Posterior cingulate gyrus (tissue), 11 donors: ENCODE measurements at regions not wholly inside any gene's neighbourhood (a gene's known extent, or its start where the extent isn't known, plus 50 kb on each side); places are given as distances from the start of the nearest gene placed in this dataset.
"Not testable (repeated sequence)": the region's sequence is repeated elsewhere in the genome, so short reads cannot be mapped to it uniquely, and the experiment has no call there.

Experiments
- DNase-seq, 10 donors: peaks; one replicate each; pipeline versions ENCODE4 v3.0.0 to v3.0.0-alpha.2; 2020 to 2021; ENCODE audit warnings: mixed read lengths in 3 of 10
- intact Hi-C: fragments of 100-400 bp; cut with DNase I; formaldehyde crosslinking; loops from one replicate; pipeline ENCODE4 v1.15.1; 2023

GRCh38 chr10:120108916-120109315, 216.4 kb downstream of the SEC23IP start:
- DNase-seq = no peak
- intact Hi-C loops = no loop called here

DNA sequence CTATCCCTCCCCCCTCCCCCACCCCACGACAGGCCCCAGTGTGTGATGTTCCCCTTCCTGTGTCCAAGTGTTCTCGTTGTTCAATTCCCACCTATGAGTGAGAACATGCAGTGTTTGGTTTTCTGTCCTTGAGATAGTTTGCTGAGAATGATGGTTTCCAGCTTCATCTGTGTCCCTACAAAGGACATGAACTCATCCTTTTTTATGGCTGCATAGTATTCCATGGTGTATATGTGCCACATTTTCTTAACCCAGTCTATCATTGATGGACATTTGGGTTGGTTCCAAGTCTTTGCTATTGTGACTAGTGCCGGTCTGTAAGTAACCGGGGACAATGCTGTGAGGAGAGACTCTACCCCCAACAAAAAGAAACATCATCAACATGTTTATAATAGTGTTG, 217.2 kb downstream of the SEC23IP start:
- DNase-seq, intact Hi-C loops: not testable (repeated sequence)

DNA sequence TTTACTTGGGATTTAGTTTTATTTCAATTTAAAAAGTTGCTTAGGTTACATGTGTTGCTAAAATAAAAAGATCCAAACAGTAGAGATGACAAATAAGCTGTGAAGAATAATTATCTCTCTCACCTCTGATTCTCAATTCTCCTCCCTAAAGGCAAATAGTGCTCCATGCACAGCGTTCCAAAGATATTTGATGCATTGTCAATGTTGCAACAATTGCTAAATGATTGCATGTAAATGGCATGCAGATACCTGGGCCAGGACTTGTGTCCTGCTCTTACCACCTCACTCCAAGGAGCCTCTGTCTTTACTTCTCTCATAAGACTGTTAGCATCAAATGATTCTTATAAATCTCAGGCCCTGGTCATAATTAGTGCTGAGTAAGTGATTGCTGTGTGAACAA, 217.7 kb downstream of the SEC23IP start:
- DNase-seq = no peak
- intact Hi-C loops = no loop called here

DNA sequence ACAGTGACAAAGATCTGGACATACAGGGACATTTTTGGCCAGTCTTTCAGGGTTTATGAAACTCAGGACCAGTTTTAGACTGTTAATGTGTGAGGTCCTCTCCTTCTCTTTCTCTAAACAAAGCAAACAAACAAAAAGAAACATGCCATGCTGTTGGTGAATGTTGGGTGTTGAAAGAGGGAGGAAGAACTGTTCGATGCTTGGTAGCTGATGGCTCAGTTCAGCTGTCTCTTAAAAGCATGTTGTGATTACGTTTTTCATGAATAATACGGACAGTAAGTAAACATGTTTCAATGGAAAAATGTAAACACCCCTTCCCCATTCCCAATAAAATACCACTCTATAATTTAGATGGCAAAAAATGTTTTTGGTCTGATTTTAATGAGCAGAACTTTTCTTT, 219.1 kb downstream of the SEC23IP start:
- intact Hi-C loops = no loop called here
- no peak for DNase-seq

- no peak for DNase-seq
- intact Hi-C loops = no loop called here
These were observed 220.3 kb downstream of the SEC23IP start for GRCh38 chr10:120112809-120113208.

GRCh38 chr10:120115959-120116358, 223.4 kb downstream of the SEC23IP start:
- no peak for DNase-seq

DNA sequence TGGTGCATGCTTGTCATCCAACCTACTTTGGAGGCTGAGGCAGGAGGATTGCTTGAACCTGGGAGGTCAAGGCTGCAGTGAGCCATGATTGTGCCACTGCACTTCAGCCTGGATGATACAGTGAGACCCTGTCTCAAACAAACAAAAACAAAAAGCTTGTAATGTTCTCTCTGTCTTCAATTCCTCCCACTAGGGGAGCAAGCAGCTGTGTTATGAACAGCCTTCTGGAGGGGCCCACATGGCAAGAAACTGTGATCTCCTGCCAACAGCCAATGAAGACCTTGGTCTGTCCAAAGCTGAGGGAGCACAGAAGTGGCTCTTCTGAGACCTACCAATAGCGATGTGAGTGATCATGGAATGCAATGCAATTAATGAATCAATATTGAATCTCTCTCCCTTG, 229.2 kb downstream of the SEC23IP start:
- intact Hi-C loops = no loop called here

More at GRCh38 chr10:120115959-120116358, 223.4 kb downstream of the SEC23IP start:
- intact Hi-C loops = no loop called here

GRCh38 chr10:120131183-120131582, 238.7 kb downstream of the SEC23IP start:
- intact Hi-C loops = no loop called here
- DNase-seq = no peak

More for the DNA sequence above, 229.2 kb downstream of the SEC23IP start:
- no peak for DNase-seq

GRCh38 chr10:120132811-120133210, 240.3 kb downstream of the SEC23IP start:
- no peak for DNase-seq
- intact Hi-C loops = no loop called here

DNA sequence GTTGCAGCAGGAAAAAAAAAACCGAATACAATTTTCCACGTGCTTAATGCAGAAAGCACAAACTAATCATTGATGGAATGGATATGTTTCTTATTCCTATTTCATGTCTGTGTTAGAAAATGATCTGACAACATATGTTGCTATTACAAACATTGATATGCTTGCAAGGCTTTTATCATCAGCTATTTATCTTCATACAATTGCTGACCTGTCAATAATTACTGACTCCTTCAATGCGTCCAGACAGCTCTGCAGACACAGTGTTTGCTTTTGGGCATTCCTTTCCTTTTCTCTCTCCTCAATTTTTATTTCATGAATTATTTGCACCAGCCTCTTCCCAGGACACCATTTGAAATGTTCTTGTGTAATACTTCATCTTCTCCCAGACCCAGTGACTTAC, 246.2 kb downstream of the SEC23IP start:
- intact Hi-C loops = no loop called here
- no peak for DNase-seq

DNA sequence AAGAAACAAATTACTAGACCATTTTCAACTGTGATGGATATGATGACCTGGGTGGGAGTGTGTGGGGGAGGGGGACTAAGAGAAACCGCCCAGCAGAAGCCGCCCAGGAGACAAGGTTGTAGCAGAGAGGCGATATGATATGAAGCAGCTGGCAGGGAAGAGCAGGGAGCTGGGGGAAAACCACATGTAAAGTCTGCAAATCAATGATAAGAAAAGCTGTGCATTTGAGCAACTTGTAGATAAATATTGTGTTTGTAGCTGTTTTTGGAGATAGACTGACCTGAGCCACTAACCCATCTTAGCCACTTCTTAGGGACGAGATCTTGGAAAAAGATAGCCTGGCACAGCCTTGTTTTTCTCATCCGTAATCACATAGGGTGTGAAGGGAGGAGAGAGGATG, 252.6 kb downstream of the SEC23IP start:
- DNase-seq = no peak
- intact Hi-C loops = no loop called here

DNA sequence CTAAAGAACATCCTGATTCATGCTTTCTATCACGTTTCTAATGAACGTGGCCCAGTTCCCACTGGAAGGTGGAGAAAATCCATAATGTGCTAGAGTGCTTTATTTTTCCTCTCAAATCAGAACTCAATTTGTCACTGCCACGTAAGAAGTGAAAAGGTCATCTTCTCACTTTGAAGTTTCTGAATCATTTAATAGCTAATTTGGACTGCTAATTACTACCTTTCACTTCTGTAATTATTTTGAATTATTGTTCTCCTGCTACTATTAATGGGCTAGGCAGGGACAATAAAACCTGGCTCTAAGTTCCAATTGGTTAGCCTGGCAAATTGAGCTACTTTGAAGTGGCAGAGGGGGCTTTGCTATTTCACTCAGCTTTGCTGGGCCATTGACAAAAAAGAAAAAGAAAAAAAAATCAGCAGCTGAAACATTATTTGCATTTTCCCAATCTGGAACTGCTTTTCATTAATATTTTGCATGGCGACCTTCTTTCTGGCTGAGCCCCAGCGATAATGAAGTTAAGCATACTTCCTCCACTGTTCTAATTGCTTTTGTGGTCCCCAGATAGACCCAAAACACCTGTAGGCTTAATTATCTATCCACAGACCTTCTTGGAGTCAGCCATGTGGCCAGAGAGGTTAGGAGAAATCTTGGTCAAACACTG, 264.2 kb downstream of the SEC23IP start:
- intact Hi-C loops = no loop called here
- no peak for DNase-seq

DNA sequence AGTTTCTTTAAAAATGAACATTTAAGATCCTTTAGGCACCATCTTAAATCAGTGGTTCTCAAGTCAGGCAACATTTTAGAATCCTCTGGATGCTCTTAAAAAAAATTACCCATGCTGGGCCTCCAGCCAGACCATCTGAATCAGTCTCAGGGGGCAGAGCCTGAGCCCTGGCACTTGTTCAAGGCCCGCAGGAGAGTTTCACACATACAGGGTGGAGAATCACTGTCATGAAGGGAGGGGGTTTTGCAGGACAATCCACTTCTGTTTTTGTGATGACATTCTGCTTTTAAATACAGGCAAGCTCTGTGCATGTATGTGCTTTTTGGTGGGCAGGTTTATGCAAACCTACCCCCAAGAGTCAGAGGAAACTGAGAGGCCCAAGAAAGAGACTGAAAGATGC, 268.6 kb downstream of the SEC23IP start:
- no peak for DNase-seq
- intact Hi-C loops = no loop called here

DNA sequence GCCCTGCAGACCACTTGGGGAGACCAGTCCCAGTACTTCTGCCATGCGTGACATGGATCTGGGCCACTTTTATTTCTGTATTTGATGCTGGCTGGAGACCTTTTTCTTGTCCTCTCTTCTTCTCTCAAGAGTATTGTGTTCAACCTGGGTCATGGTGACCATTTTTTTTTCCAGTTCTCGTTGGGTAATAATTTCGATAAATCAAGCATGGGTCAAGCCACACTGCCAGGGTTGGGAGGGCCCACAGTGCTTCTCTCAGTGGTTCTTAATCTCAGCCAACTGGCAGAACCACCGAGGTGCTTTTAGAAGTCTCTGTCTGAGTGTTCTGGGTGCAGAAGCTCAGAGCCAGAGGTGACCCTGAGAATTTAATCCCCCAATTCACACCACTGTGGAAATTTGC, 269.9 kb downstream of the SEC23IP start:
- DNase-seq = peak in 1 of 10 donors; percentile 69
- intact Hi-C loops = no loop called here

- no peak for DNase-seq
- intact Hi-C loops = no loop called here
These were observed 279.8 kb downstream of the SEC23IP start for GRCh38 chr10:120172356-120172755.

DNA sequence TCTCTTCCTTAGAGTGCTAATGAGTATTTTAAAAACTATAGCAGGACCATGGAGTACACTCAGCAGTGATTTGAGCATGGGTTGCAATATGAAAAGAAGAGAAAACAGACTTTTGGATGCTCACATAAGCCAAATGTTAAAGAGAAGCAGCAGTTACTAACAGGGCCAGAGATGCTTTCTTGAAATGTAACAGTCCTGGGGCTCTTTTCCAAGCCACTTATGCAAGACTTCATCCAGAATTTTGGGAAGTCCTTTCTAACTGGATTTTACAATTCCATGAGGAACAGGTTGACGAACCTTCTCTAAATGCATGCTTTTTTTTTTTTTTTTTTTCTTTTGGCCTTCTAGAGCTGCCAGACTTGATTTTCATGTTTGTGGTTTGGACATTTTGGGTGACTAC, 282.0 kb downstream of the SEC23IP start:
- DNase-seq = no peak
- intact Hi-C loops = no loop called here

GRCh38 chr10:120177330-120177729, 279.7 kb upstream of the PLPP4 start:
- intact Hi-C loops = no loop called here
- DNase-seq = no peak

- intact Hi-C loops = no loop called here
- DNase-seq = peak in 1 of 10 donors; percentile 48
These were observed 276.9 kb upstream of the PLPP4 start for GRCh38 chr10:120180160-120180559.

- intact Hi-C loops = no loop called here
- DNase-seq = peak in 1 of 10 donors; percentile 61
These were observed 275.9 kb upstream of the PLPP4 start for GRCh38 chr10:120181154-120181553.

DNA sequence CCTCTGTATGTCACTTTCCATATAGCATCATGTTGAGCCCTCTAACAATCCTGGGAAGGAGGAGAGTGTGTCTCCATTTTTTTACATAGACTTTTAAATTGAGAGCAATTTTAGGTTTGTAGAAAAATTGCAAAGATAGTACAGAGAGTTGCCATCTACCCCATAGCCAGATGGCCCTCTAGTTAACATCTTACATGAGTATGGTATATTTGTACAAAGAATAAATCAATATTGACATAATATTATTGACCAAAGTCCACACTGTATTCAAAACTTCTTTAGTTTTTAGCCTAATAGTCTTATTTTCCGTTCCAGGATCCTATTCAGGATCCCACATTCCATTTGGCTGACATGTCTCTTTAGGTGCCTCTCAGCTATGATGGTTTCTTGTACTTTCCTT, 274.6 kb upstream of the PLPP4 start:
- no peak for DNase-seq
- intact Hi-C loops = no loop called here

DNA sequence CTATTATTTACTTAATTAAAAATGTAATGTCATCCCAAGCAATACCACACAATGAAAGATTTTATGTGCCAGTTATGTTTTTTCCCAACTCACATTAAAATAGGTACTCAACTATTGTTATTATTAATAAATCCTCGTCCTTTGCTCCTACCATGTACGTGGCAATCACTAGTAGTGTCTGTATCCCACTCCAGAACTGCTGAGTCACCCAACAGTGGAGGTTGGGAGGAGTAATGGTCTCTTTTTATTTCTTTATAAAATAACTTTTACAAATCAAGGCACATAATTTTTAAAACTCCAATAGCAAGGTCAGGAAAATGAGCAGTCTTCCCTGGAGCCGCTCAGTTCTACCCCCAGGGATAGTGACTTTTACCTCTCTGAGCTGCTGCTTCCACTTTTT, 273.5 kb upstream of the PLPP4 start:
- DNase-seq = no peak
- intact Hi-C loops = no loop called here

GRCh38 chr10:120184547-120185337, 272.3 kb upstream of the PLPP4 start:
- intact Hi-C loops = no loop called here
- DNase-seq = no peak
